Endodermal cell (in vitro differentiated cells): ENCODE measurements at regions not wholly inside any gene's neighbourhood (a gene's known extent, or its start where the extent isn't known, plus 50 kb on each side); places are given as distances from the start of the nearest gene placed in this dataset.

Experiments
- DNase-seq: peaks from one replicate; pipeline ENCODE4 v3.0.0-alpha.2; 2017
- H3K27ac ChIP-seq: 2 replicates; pipeline ENCODE4 v1.5.1; 2013; ENCODE audit warnings: mild to moderate bottlenecking, low read depth, low read length, moderate library complexity
- H3K27me3 ChIP-seq: 2 replicates; pipeline ENCODE4 v1.6.1; 2013; ENCODE audit warnings: mild to moderate bottlenecking, low read length, moderate library complexity; ENCODE audit not compliant: insufficient read depth, control insufficient read depth, poor library complexity, severe bottlenecking
- H3K36me3 ChIP-seq: 2 replicates; pipeline ENCODE4 v1.7.0; 2013; ENCODE audit warnings: mild to moderate bottlenecking, low read length, moderate library complexity; ENCODE audit not compliant: control insufficient read depth, insufficient read depth
- H3K4me1 ChIP-seq: one replicate; pipeline ENCODE4 v1.7.0; 2013; ENCODE audit warnings: low read length; ENCODE audit not compliant: control insufficient read depth, insufficient read depth
- H3K4me3 ChIP-seq: 2 replicates; pipeline ENCODE4 v1.5.1; 2013; ENCODE audit warnings: mild to moderate bottlenecking, low read length, moderate library complexity
- H3K9ac ChIP-seq: 2 replicates; pipeline ENCODE4 v1.6.1; 2013; ENCODE audit warnings: mild to moderate bottlenecking, low read length, moderate library complexity; ENCODE audit not compliant: poor library complexity, severe bottlenecking; ENCODE audit errors: extremely low read depth
- H3K9me3 ChIP-seq: 2 replicates; pipeline ENCODE4 v1.6.1; 2013; ENCODE audit warnings: mild to moderate bottlenecking, low read length, moderate library complexity; ENCODE audit not compliant: control insufficient read depth
- H3K27ac Mint-ChIP-seq: 2 replicates; pipeline ENCODE4 v1.8.0; 2020; ENCODE audit warnings: mixed read lengths
- H3K27me3 Mint-ChIP-seq: 2 replicates; pipeline ENCODE4 v1.8.0; 2021; ENCODE audit warnings: mild to moderate bottlenecking, mixed read lengths; ENCODE audit not compliant: insufficient read depth
- H3K36me3 Mint-ChIP-seq: 2 replicates; pipeline ENCODE4 v1.8.0; 2020; ENCODE audit warnings: low read depth, mixed read lengths
- H3K4me1 Mint-ChIP-seq: 2 replicates; pipeline ENCODE4 v1.8.0; 2020; ENCODE audit warnings: mixed read lengths
- H3K4me3 Mint-ChIP-seq: 2 replicates; pipeline ENCODE4 v1.8.0; 2020; ENCODE audit warnings: mild to moderate bottlenecking, moderate library complexity, mixed read lengths
- H3K9me3 Mint-ChIP-seq: 2 replicates; pipeline ENCODE4 v1.8.0; 2020; ENCODE audit warnings: mild to moderate bottlenecking, mixed read lengths
- CTCF ChIP-seq: fragments of 200-600 bp; sonication (generic); conservative IDR thresholded peaks from 2 replicates; pipeline ENCODE4 v1.5.0; 2021; ENCODE audit warnings: antibody characterized with exemption, mild to moderate bottlenecking
- WGBS, 2 experiments: methylation state at CpG; one replicate each; pipeline versions ENCODE4 v1.1.5 to v1.1.7; 2013; ENCODE audit warnings: missing lambda C conversion rate in 2 of 2, mixed read lengths in 1 of 2; ENCODE audit not compliant: insufficient coverage in 1 of 2, insufficient read length in 1 of 2; 5-methylcytosine and 5-hydroxymethylcytosine counted together

DNA sequence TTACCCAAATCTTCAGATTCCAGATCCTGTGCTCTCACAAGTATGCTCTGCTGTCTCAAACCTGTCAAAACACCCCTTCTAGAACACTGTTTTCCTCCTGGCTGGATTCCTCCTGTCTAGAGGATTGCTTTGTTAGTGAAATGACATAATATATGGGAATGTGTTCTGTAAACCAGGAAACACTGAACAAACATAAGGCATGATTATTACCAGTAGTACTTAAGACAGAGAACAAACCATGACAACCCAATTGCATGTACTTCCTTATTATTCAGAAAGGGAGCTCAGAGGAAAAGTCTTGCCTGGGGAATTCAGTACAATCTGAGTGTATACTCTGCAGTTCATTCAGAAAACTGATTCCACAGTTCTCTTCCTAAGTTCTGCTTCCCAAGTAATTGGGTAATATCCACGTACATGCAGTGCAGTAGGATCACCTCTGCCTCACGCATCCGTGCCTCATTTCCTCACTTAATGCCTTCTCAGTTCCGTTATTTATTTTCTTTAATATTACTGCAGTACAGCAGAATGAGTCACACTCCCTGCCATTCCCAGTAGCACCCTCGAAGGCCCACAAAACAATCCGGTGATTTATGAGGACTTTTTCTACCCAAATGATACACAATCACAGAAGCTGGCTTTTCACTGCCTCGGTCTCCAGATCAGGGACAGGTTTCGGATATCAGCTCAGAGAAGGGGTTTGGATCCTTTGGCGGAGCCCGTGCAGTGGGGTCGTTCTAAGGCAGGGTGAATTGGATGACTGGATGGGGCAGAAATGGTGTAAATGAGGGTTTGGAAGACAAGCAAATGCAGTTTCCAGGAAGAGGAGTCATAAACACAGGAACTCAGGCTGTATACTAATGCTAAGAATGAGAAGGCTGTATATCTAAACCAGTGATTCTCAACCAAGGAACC, 896.9 kb downstream of the KCNA4 start:
- Mint-ChIP-seq H3K4me1 (no peaks in the 10 kb centered on the region), H3K4me3 (no peak overlapping the region), H3K27me3 (peaks cover 2% of the 10 kb centered on the region), H3K27ac (no peak overlapping the region), H3K36me3 (no peaks in the 10 kb centered on the region), H3K9me3 (no peaks in the 10 kb centered on the region)
- H3K9ac ChIP-seq, result no peak overlapping the region
- DNase-seq, result no peak
- H3K27ac ChIP-seq, result no peak overlapping the region
- no peaks in the 10 kb centered on the region for H3K36me3 ChIP-seq
- 89 to 92% methylated on average over 11 of the region's 11 CpGs for WGBS, 2 experiments
- no peaks in the 10 kb centered on the region for H3K27me3 ChIP-seq
- H3K4me1 ChIP-seq, result no peaks in the 10 kb centered on the region
- H3K4me3 ChIP-seq, result no peak overlapping the region
- no peaks in the 10 kb centered on the region for H3K9me3 ChIP-seq
- TF ChIP-seq CTCF, result no peak

DNA sequence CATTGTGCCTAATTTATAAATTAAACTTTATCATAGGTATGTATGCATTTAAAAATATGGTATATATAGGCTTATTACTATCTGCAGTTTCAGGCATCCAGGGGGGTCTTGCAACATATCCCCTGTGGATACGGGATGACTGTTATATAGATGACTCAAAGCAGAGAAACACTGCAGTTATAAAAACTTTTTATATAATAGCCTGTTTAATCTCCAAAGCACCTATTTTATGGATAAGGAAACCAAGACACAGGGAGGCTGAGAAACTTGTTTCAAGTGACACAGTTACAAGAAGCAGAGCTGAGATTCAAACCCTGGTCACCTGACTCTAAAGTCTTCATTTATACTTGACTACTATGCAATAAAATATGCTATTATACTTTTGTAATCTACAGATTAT, 897.7 kb downstream of the KCNA4 start:
- Histone ChIP-seq H3K9ac (no peak overlapping the region), H3K27ac (no peak overlapping the region), H3K4me1 (no peaks in the 10 kb centered on the region), H3K27me3 (no peaks in the 10 kb centered on the region), H3K4me3 (no peak overlapping the region), H3K9me3 (no peaks in the 10 kb centered on the region), H3K36me3 (no peaks in the 10 kb centered on the region)
- no peak overlapping the region for H3K27ac Mint-ChIP-seq
- H3K27me3 Mint-ChIP-seq, result peaks cover 2% of the 10 kb centered on the region
- no peaks in the 10 kb centered on the region for H3K4me1 Mint-ChIP-seq
- TF ChIP-seq CTCF, result no peak
- no peaks in the 10 kb centered on the region for H3K36me3 Mint-ChIP-seq
- DNase-seq, result no peak
- no peak overlapping the region for H3K4me3 Mint-ChIP-seq
- no peaks in the 10 kb centered on the region for H3K9me3 Mint-ChIP-seq
- 92% methylated on average over 1 of the region's 1 CpG; no CpG with 5 or more reads in 1 of the 2 experiments for WGBS, 2 experiments

DNA sequence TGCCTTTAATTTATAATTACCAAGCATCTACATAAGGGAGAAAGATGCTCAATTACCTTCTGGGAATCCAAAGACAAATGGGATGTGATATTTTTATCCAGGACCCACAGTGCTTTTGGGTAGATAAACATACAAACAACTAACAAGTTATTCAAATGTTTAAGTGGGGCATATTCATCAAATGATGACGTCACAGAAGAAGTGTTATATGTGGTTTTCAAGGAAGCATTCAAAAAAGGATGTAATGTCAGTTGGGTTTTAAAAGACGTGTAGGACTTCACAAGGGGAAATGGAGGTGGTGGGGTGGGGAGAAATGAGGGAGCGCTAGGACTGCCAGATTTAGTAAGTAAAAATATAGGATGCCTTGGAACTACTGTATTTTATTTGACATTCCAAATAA, 915.9 kb downstream of the KCNA4 start:
- no peaks in the 10 kb centered on the region for H3K4me1 Mint-ChIP-seq

More for the DNA sequence above, 915.9 kb downstream of the KCNA4 start:
- 89 to 96% methylated on average over 3 of the region's 3 CpGs for WGBS, 2 experiments
- Histone ChIP-seq H3K4me3 (no peak overlapping the region), H3K4me1 (no peaks in the 10 kb centered on the region), H3K27me3 (no peaks in the 10 kb centered on the region), H3K9ac (no peak overlapping the region), H3K36me3 (no peaks in the 10 kb centered on the region), H3K27ac (no peak overlapping the region), H3K9me3 (no peaks in the 10 kb centered on the region)
- Mint-ChIP-seq H3K27me3 (no peaks in the 10 kb centered on the region), H3K27ac (no peak overlapping the region), H3K9me3 (peaks cover 10% of the 10 kb centered on the region), H3K4me3 (no peak overlapping the region), H3K36me3 (no peaks in the 10 kb centered on the region)
- TF ChIP-seq CTCF, result no peak
- DNase-seq, result no peak
